Keratinocyte (primary cell): ENCODE measurements at regions not wholly inside any gene's neighbourhood (a gene's known extent, or its start where the extent isn't known, plus 50 kb on each side); places are given as distances from the start of the nearest gene placed in this dataset.

ENCODE experiments used
- DNase-seq: peaks from one replicate; pipeline ENCODE4 v3.0.0-alpha.2; 2011; ENCODE audit warnings: low read depth, missing footprints, low spot score
- FAIRE-seq: peaks from 2 replicates; lab custom pipeline; 2011; peaks lifted over from hg19 to GRCh38; lab: Jason Lieb, UNC
- H2AFZ ChIP-seq: 2 replicates; pipeline ENCODE4 v1.6.0; 2012; ENCODE audit warnings: low read length, control low read depth, inconsistent platforms; ENCODE audit not compliant: control insufficient read depth
- H3K27ac ChIP-seq: 2 replicates; pipeline ENCODE4 v1.5.1; 2011; ENCODE audit warnings: low read length; ENCODE audit not compliant: control insufficient read depth, insufficient read depth
- H3K27me3 ChIP-seq: 3 replicates; pipeline ENCODE4 v1.6.0; 2011; ENCODE audit warnings: low read length; ENCODE audit not compliant: control insufficient read depth, insufficient read depth; ENCODE audit errors: extremely low read depth
- H3K36me3 ChIP-seq, 2 experiments: 2 replicates in 1 of 2; 3 replicates in 1 of 2; pipeline ENCODE4 v1.5.1; 2011; ENCODE audit warnings: low read length in 2 of 2, mild to moderate bottlenecking in 1 of 2; ENCODE audit not compliant: control insufficient read depth in 2 of 2, insufficient read depth in 2 of 2; ENCODE audit errors: extremely low read depth in 1 of 2
- H3K4me1 ChIP-seq: 3 replicates; pipeline ENCODE4 v1.5.1; 2011; ENCODE audit warnings: low read length; ENCODE audit not compliant: control insufficient read depth, insufficient read depth; ENCODE audit errors: extremely low read depth
- H3K4me2 ChIP-seq: 3 replicates; pipeline ENCODE4 v1.6.0; 2011; ENCODE audit warnings: low read depth, low read length; ENCODE audit not compliant: control insufficient read depth, insufficient read depth; ENCODE audit errors: extremely low read depth
- H3K4me3 ChIP-seq, 3 experiments: fragments of 200-600 bp in 1 of 3; sonication (generic) in 1 of 3; 2 replicates in 2 of 3; 3 replicates in 1 of 3; pipeline ENCODE4 v1.5.1; 2011 to 2016; ENCODE audit warnings: low read length in 3 of 3, mild to moderate bottlenecking in 3 of 3, control low read depth in 2 of 3, inconsistent platforms in 1 of 3, low read depth in 1 of 3, mixed read lengths in 1 of 3, mixed run types in 1 of 3, moderate library complexity in 1 of 3; ENCODE audit not compliant: control insufficient read depth in 2 of 3, insufficient read depth in 2 of 3; ENCODE audit errors: extremely low read depth in 1 of 3
- H3K79me2 ChIP-seq: 2 replicates; pipeline ENCODE4 v1.6.0; 2012; ENCODE audit warnings: low read length; ENCODE audit not compliant: control insufficient read depth, insufficient read depth
- H3K9ac ChIP-seq: 3 replicates; pipeline ENCODE4 v1.6.0; 2011; ENCODE audit warnings: low read length; ENCODE audit not compliant: control insufficient read depth, insufficient read depth; ENCODE audit errors: extremely low read depth
- H3K9me1 ChIP-seq: 3 replicates; pipeline ENCODE4 v1.6.0; 2011; ENCODE audit warnings: low read length; ENCODE audit not compliant: control insufficient read depth, insufficient read depth; ENCODE audit errors: extremely low read depth
- H3K9me3 ChIP-seq: 2 replicates; pipeline ENCODE4 v1.5.1; 2012; ENCODE audit warnings: low read depth, low read length; ENCODE audit not compliant: control insufficient read depth
- H4K20me1 ChIP-seq: 3 replicates; pipeline ENCODE4 v1.6.0; 2011; ENCODE audit warnings: low read length; ENCODE audit not compliant: control insufficient read depth, insufficient read depth; ENCODE audit errors: extremely low read depth
- CTCF ChIP-seq, 3 experiments: IDR thresholded peaks in 1 of 3; conservative IDR thresholded peaks in 1 of 3; optimal IDR thresholded peaks in 1 of 3; 2 replicates in 2 of 3; 3 replicates in 1 of 3; pipeline versions ENCODE3 to v1.5.1; 2011; ENCODE audit warnings: low read length in 3 of 3, mild to moderate bottlenecking in 3 of 3, moderate library complexity in 2 of 3, control low read depth in 1 of 3, inconsistent platforms in 1 of 3; ENCODE audit not compliant: insufficient read depth in 2 of 3; ENCODE audit errors: extremely low read depth in 1 of 3
- EZH2 ChIP-seq: IDR thresholded peaks from one replicate; pipeline ENCODE4 v1.6.1; 2012; ENCODE audit warnings: inconsistent platforms, mild to moderate bottlenecking, low read length, moderate library complexity
- dilution Hi-C: fragments of 300-500 bp; cut with MboI; formaldehyde crosslinking; loops from one replicate; pipeline ENCODE4 v1.7.0; 2020; ENCODE audit warnings: low sequenced_read_pairs; ENCODE audit not compliant: extremely low pct_ligation_motif_present

GRCh38 chr2:2746731-2747130 is 415.7 kb upstream of the MYT1L start:
- Histone ChIP-seq H3K36me3 (no peaks in the 10 kb centered on the region), H3K4me2 (no peak overlapping the region), H3K9me3 (no peaks in the 10 kb centered on the region), H3K9me1 (no peaks in the 10 kb centered on the region), H3K27me3 (no peaks in the 10 kb centered on the region), H3K79me2 (no peaks in the 10 kb centered on the region), H3K4me3 (no peak overlapping the region), H3K27ac (no peak overlapping the region), H3K9ac (no peak overlapping the region), H4K20me1 (no peaks in the 10 kb centered on the region), H2AFZ (no peak overlapping the region), H3K4me1 (peaks cover 45% of the 10 kb centered on the region)
- DNase-seq = no peak
- TF ChIP-seq CTCF (optimal IDR thresholded peaks at IDR 0.05 in 1 of 3, IDR thresholded peaks at IDR 0.05 in 1 of 3, conservative IDR thresholded peaks at IDR 0.05 in 1 of 3; ENCODE audit: extremely low read depth in 1 of 3, insufficient read depth in 2 of 3, low read length in 3 of 3) (no peak), EZH2 (no peak)
- no peak for FAIRE-seq
- dilution Hi-C loops = no loop called here

GRCh38 chr2:2744958-2745715 is 414.1 kb upstream of the MYT1L start:
- no peak for FAIRE-seq
- Histone ChIP-seq H3K79me2 (no peaks in the 10 kb centered on the region), H3K27me3 (no peaks in the 10 kb centered on the region), H4K20me1 (no peaks in the 10 kb centered on the region), H3K36me3 (no peaks in the 10 kb centered on the region), H3K4me3 (no peak overlapping the region), H3K4me1 (peaks cover 47% of the 10 kb centered on the region), H3K9me3 (no peaks in the 10 kb centered on the region), H3K9ac (no peak overlapping the region), H3K4me2 (no peak overlapping the region), H3K27ac (no peak overlapping the region), H2AFZ (no peak overlapping the region), H3K9me1 (no peaks in the 10 kb centered on the region)
- TF ChIP-seq CTCF (optimal IDR thresholded peaks at IDR 0.05 in 1 of 3, IDR thresholded peaks at IDR 0.05 in 1 of 3, conservative IDR thresholded peaks at IDR 0.05 in 1 of 3; ENCODE audit: extremely low read depth in 1 of 3, insufficient read depth in 2 of 3, low read length in 3 of 3) (no peak), EZH2 (no peak)
- dilution Hi-C loops = no loop called here
- no peak for DNase-seq
